ENCODE measurements at regions not wholly inside any gene's neighbourhood (a gene's known extent, or its start where the extent isn't known, plus 50 kb on each side); places are given as distances from the start of the nearest gene placed in this dataset.

GRCh38 chr3:6521369-6522113, 339.4 kb upstream of the GRM7 start:
- peaks cover 4% of the 10 kb centered on the region for H3K27me3 Mint-ChIP-seq (ENCODE audit: low read depth, poor library complexity)
- H3K36me3 Mint-ChIP-seq (ENCODE audit: low read depth): no peaks in the 10 kb centered on the region
- DNase-seq: no peak
- no peak overlapping the region for H3K27ac Mint-ChIP-seq
- no peaks in the 10 kb centered on the region for H3K9me3 Mint-ChIP-seq
- no peak for TF ChIP-seq CTCF (IDR thresholded peaks at IDR 0.05)
- H3K4me1 Mint-ChIP-seq: peaks cover 6% of the 10 kb centered on the region
- no peak overlapping the region for H3K4me3 Mint-ChIP-seq

DNA sequence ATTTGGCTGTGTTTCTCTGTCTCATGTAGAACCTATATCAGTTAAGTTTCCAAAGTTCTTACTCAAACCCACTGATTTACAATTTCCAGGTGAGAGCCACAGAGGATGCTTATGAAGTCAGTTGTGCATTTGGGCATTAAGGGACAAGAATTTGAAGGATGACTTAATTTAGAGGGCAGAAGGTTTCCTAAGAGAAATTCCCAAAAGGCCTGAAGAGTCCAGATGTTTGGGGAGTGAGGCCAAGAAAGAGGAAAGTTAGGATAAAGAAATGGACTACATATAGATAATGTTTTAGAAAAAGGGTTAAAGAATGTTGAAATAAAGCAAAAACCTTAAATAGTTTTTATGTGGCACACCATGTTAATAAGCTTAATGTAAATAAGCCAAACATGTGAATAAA, 338.7 kb upstream of the GRM7 start:
- H3K9me3 Mint-ChIP-seq: no peaks in the 10 kb centered on the region
- H3K4me1 Mint-ChIP-seq: no peaks in the 10 kb centered on the region
- DNase-seq: no peak
- H3K27ac Mint-ChIP-seq: no peak overlapping the region
- H3K27me3 Mint-ChIP-seq (ENCODE audit: low read depth, poor library complexity): peaks cover 4% of the 10 kb centered on the region
- TF ChIP-seq CTCF (IDR thresholded peaks at IDR 0.05): no peak
- no peak overlapping the region for H3K4me3 Mint-ChIP-seq
- no peaks in the 10 kb centered on the region for H3K36me3 Mint-ChIP-seq (ENCODE audit: low read depth)

GRCh38 chr3:6523043-6523442, 337.9 kb upstream of the GRM7 start:
- no peaks in the 10 kb centered on the region for H3K36me3 Mint-ChIP-seq (ENCODE audit: low read depth)
- no peak overlapping the region for H3K4me3 Mint-ChIP-seq
- H3K9me3 Mint-ChIP-seq: no peaks in the 10 kb centered on the region
- TF ChIP-seq CTCF (IDR thresholded peaks at IDR 0.05): no peak
- H3K27ac Mint-ChIP-seq: no peak overlapping the region
- H3K4me1 Mint-ChIP-seq: no peaks in the 10 kb centered on the region
- DNase-seq: no peak
- H3K27me3 Mint-ChIP-seq (ENCODE audit: low read depth, poor library complexity): peaks cover 4% of the 10 kb centered on the region

DNA sequence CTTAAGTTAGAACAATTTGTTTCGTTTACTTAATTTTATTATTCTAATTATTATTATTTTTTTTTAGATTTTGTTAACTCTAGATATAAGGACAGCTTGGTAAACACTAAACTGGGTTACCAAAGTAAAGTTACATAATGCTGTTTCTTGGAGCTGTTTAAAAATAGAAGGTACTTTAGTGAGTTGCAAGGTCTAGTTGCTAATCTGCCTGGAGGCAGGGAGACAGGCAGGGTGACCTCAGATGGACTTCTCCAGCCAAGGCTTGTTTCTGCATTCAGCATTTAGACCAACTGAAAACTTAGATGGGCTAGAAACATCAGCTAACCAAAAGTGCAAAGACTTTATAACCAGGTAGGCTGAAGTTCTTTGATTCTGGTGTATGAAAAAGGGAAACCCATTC, 336.4 kb upstream of the GRM7 start:
- Mint-ChIP-seq H3K4me1 (no peaks in the 10 kb centered on the region), H3K36me3 (ENCODE audit: low read depth) (no peaks in the 10 kb centered on the region), H3K4me3 (no peak overlapping the region), H3K27ac (no peak overlapping the region), H3K9me3 (no peaks in the 10 kb centered on the region), H3K27me3 (ENCODE audit: low read depth, poor library complexity) (no peaks in the 10 kb centered on the region)
- no peak for DNase-seq
- no peak for TF ChIP-seq CTCF (IDR thresholded peaks at IDR 0.05)

DNA sequence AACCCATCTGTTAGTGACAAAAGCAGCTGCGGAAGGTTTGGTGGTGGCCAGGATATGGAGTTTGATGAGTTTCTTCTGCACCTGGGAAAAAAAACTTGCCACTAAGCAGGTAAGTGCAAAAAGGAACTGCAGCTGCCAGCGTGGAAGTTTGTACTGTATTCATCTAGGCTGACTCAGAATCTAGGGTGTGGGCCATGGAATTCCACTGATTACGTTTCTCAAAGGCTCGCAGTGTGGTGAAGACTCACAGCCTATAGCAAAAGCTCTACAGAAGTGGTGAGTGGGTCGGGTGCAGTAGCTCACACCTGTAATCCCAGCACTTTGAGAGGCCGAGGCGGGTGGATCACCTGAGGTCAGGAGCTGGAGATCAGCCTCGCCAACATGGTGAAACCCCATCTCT, 334.6 kb upstream of the GRM7 start:
- H3K9me3 Mint-ChIP-seq: no peaks in the 10 kb centered on the region
- no peak overlapping the region for H3K27ac Mint-ChIP-seq
- DNase-seq: no peak
- H3K4me1 Mint-ChIP-seq: peaks cover 5% of the 10 kb centered on the region
- H3K36me3 Mint-ChIP-seq (ENCODE audit: low read depth): no peaks in the 10 kb centered on the region
- no peak overlapping the region for H3K4me3 Mint-ChIP-seq
- TF ChIP-seq CTCF (IDR thresholded peaks at IDR 0.05): no peak
- H3K27me3 Mint-ChIP-seq (ENCODE audit: low read depth, poor library complexity): no peaks in the 10 kb centered on the region

- Mint-ChIP-seq H3K4me1 (peaks cover 9% of the 10 kb centered on the region), H3K9me3 (no peaks in the 10 kb centered on the region), H3K27me3 (ENCODE audit: low read depth, poor library complexity) (no peaks in the 10 kb centered on the region), H3K4me3 (no peak overlapping the region), H3K27ac (no peak overlapping the region), H3K36me3 (ENCODE audit: low read depth) (no peaks in the 10 kb centered on the region)
- no peak for TF ChIP-seq CTCF (IDR thresholded peaks at IDR 0.05)
- DNase-seq: no peak
Observed at GRCh38 chr3:6526861-6527260, 334.1 kb upstream of the GRM7 start.

Measured in nephron progenitor cell (in vitro differentiated cells).